IMR-90 (cell line): ENCODE measurements at regions not wholly inside any gene's neighbourhood (a gene's known extent, or its start where the extent isn't known, plus 50 kb on each side); places are given as distances from the start of the nearest gene placed in this dataset.

Source experiments
- ATAC-seq: fragments of 200-7000 bp; cut with Tn5 transposase; 2 replicates; pipeline ENCODE4 v1.9.1; 2020; ENCODE audit warnings: low read depth, mild to moderate bottlenecking, moderate library complexity
- BruUV-seq: library from RNA; stranded (reverse); fragments of 400-500 nt; replicated peaks from 2 replicates; lab custom pipeline; 2021; lab: Mats Ljungman, UMichigan
- CTCF ChIA-PET: fragments of 300-600 bp; formaldehyde crosslinking; extraction: SDS; loops from one replicate; lab custom pipeline; 2021; ENCODE audit warnings: antibody characterized with exemption; lab: Yijun Ruan, JAX
- POLR2A ChIA-PET: fragments of 300-600 bp; sonication (Branson Sonifier 250); formaldehyde crosslinking; loops from one replicate; lab custom pipeline; 2022; ENCODE audit warnings: antibody characterized with exemption; ENCODE audit not compliant: unreplicated experiment; lab: Charles Lee
- DNase-seq: peaks from one replicate; pipeline ENCODE4 v3.0.0; 2013
- H2AFZ ChIP-seq: replicated peaks from 2 replicates; pipeline ENCODE3; 2013; ENCODE audit warnings: low read length, mild to moderate bottlenecking; ENCODE audit not compliant: poor library complexity
- H2AK5ac ChIP-seq: 2 replicates; pipeline ENCODE4 v1.6.1; 2013; ENCODE audit warnings: low read depth, low read length, inconsistent platforms
- H2AK9ac ChIP-seq: replicated peaks from 2 replicates; pipeline ENCODE3; 2013; ENCODE audit warnings: mild to moderate bottlenecking, low read depth, low read length, moderate library complexity; ENCODE audit not compliant: poor library complexity
- H2BK120ac ChIP-seq: 2 replicates; pipeline ENCODE4 v1.6.1; 2013; ENCODE audit warnings: low read depth, low read length, inconsistent platforms
- H2BK15ac ChIP-seq: 3 replicates; pipeline ENCODE4 v1.6.1; 2013; ENCODE audit warnings: low read depth, low read length, inconsistent platforms
- H2BK20ac ChIP-seq: 2 replicates; pipeline ENCODE4 v1.6.1; 2013; ENCODE audit warnings: low read depth, mild to moderate bottlenecking, inconsistent platforms, low read length, moderate library complexity
- H2BK5ac ChIP-seq: 2 replicates; pipeline ENCODE4 v1.6.1; 2013; ENCODE audit warnings: mild to moderate bottlenecking, low read depth, low read length, inconsistent platforms; ENCODE audit not compliant: poor library complexity, severe bottlenecking
- H3K14ac ChIP-seq: replicated peaks from 2 replicates; pipeline ENCODE4 v1.6.1; 2013; ENCODE audit warnings: low read depth, low read length, inconsistent platforms
- H3K18ac ChIP-seq: 2 replicates; pipeline ENCODE4 v1.6.1; 2013; ENCODE audit warnings: low read depth, low read length, control low read depth
- H3K23ac ChIP-seq: 2 replicates; pipeline ENCODE4 v1.6.1; 2013; ENCODE audit warnings: low read depth, low read length, inconsistent platforms
- H3K27ac ChIP-seq: 2 replicates; pipeline ENCODE4 v1.5.1; 2013; ENCODE audit warnings: mild to moderate bottlenecking, control low read depth, low read length; ENCODE audit not compliant: insufficient read depth
- H3K27me3 ChIP-seq: 2 replicates; pipeline ENCODE4 v1.6.1; 2013; ENCODE audit warnings: low read length; ENCODE audit not compliant: control insufficient read depth, insufficient read depth
- H3K36me3 ChIP-seq: 2 replicates; pipeline ENCODE4 v1.6.1; 2013; ENCODE audit warnings: low read length, mixed read lengths; ENCODE audit not compliant: control insufficient read depth, insufficient read depth
- H3K4ac ChIP-seq: 2 replicates; pipeline ENCODE4 v1.6.1; 2013; ENCODE audit warnings: low read depth, low read length, inconsistent platforms
- H3K4me1 ChIP-seq: 2 replicates; pipeline ENCODE4 v1.6.1; 2013; ENCODE audit warnings: low read length, mixed read lengths; ENCODE audit not compliant: control insufficient read depth, insufficient read depth
- H3K4me2 ChIP-seq: 2 replicates; pipeline ENCODE4 v1.6.1; 2013; ENCODE audit warnings: low read depth, mild to moderate bottlenecking, control low read depth, low read length, moderate library complexity
- H3K4me3 ChIP-seq: 2 replicates; pipeline ENCODE4 v1.5.1; 2013; ENCODE audit warnings: low read depth, mild to moderate bottlenecking, control low read depth, low read length, moderate library complexity; ENCODE audit not compliant: insufficient read depth
- H3K56ac ChIP-seq: 2 replicates; pipeline ENCODE4 v1.6.1; 2013; ENCODE audit warnings: low read length, inconsistent platforms; ENCODE audit not compliant: insufficient read depth; ENCODE audit errors: extremely low read depth
- H3K79me1 ChIP-seq, 2 experiments: 2 replicates each; pipeline ENCODE4 v1.6.1; 2013; ENCODE audit warnings: low read length in 2 of 2, inconsistent platforms in 1 of 2, low read depth in 1 of 2
- H3K9ac ChIP-seq: 2 replicates; pipeline ENCODE4 v1.6.1; 2013; ENCODE audit warnings: low read depth, low read length, control low read depth
- H3K9me1 ChIP-seq: 2 replicates; pipeline ENCODE4 v1.6.1; 2013; ENCODE audit warnings: low read length, inconsistent platforms; ENCODE audit not compliant: insufficient read depth
- H3K9me3 ChIP-seq: 2 replicates; pipeline ENCODE4 v1.6.1; 2013; ENCODE audit warnings: low read length; ENCODE audit not compliant: control insufficient read depth, insufficient read depth
- H4K20me1 ChIP-seq: 2 replicates; pipeline ENCODE4 v1.6.1; 2013; ENCODE audit warnings: low read length, inconsistent platforms; ENCODE audit not compliant: insufficient read depth
- H4K5ac ChIP-seq: 2 replicates; pipeline ENCODE4 v1.6.1; 2013; ENCODE audit warnings: mild to moderate bottlenecking, low read depth, low read length, control low read depth
- H4K8ac ChIP-seq, 2 experiments: 2 replicates each; pipeline ENCODE4 v1.6.1; 2013; ENCODE audit warnings: low read depth in 2 of 2, low read length in 2 of 2, control low read depth in 1 of 2, inconsistent platforms in 1 of 2
- H4K91ac ChIP-seq: 2 replicates; pipeline ENCODE4 v1.6.1; 2013; ENCODE audit warnings: low read depth, low read length, inconsistent platforms; ENCODE audit not compliant: insufficient read depth
- ELK1 ChIP-seq: fragments of 150-350 bp; IDR thresholded peaks from 2 replicates; pipeline ENCODE4 v1.6.1; 2016; ENCODE audit warnings: low read depth, mild to moderate bottlenecking, low read length, moderate library complexity, borderline replicate concordance
- MAFK ChIP-seq: IDR thresholded peaks from 2 replicates; pipeline ENCODE4 v1.6.1; 2012; ENCODE audit warnings: low read depth, low read length, improper control_type of control experiment
- POLR2A ChIP-seq: IDR thresholded peaks from 2 replicates; pipeline ENCODE4 v1.6.1; 2012; ENCODE audit warnings: mild to moderate bottlenecking, low read depth, low read length
- RCOR1 ChIP-seq: IDR thresholded peaks from 2 replicates; pipeline ENCODE4 v1.6.1; 2012; ENCODE audit warnings: mild to moderate bottlenecking, low read length, improper control_type of control experiment; ENCODE audit not compliant: insufficient replicate concordance
- SMC3 ChIP-seq: fragments of 150-350 bp; IDR thresholded peaks from 2 replicates; pipeline ENCODE4 v1.6.1; 2016; ENCODE audit warnings: low read depth, mild to moderate bottlenecking, antibody characterized with exemption, low read length, moderate library complexity
- WGBS, 2 experiments: methylation state at CpG; one replicate each; pipeline versions ENCODE4 v1.1.5 to v1.1.7; 2013; ENCODE audit warnings: missing lambda C conversion rate in 2 of 2; ENCODE audit not compliant: insufficient read length in 1 of 2; ENCODE audit errors: extremely low coverage in 2 of 2; 5-methylcytosine and 5-hydroxymethylcytosine counted together
- dilution Hi-C: fragments of 300-500 bp; cut with HindIII; formaldehyde crosslinking; loops from one replicate; pipeline ENCODE4 v1.14.3; 2018; ENCODE audit warnings: low sequenced_read_pairs; ENCODE audit not compliant: unreplicated experiment
- in situ Hi-C: fragments of 300-500 bp; cut with MboI; formaldehyde crosslinking; loops from 3 replicates; pipeline ENCODE4 v1.14.3; 2019; ENCODE audit warnings: low sequenced_read_pairs, inconsistent platforms, mixed read lengths
- intact Hi-C: fragments of 100-400 bp; cut with micrococcal nuclease; formaldehyde crosslinking; loops from 2 replicates; pipeline ENCODE4 v1.10.0; 2022

- dilution Hi-C loops, result no loop called here
- ChIA-PET POLR2A (no interaction called here), CTCF (no interaction called here)
- H3K4me2 ChIP-seq, result no peak overlapping the region
- no TSS peak for BruUV-seq
- H4K8ac ChIP-seq, result no peak overlapping the region
- no peak overlapping the region for H3K18ac ChIP-seq
- no peak overlapping the region for H3K56ac ChIP-seq
- no peaks in the 10 kb centered on the region for H3K27me3 ChIP-seq
- no peak overlapping the region for H4K91ac ChIP-seq
- no peak overlapping the region for H3K27ac ChIP-seq
- no peak overlapping the region for H2BK5ac ChIP-seq
- no peak overlapping the region for H2BK120ac ChIP-seq
- no peaks in the 10 kb centered on the region for H4K20me1 ChIP-seq
- WGBS, 2 experiments, result no CpG with 5 or more reads among the region's 12 CpGs
- H3K9me1 ChIP-seq, result no peaks in the 10 kb centered on the region
- no peak overlapping the region for H2AK9ac ChIP-seq
- TF ChIP-seq RCOR1 (no peak), MAFK (no peak), ELK1 (no peak), POLR2A (no peak), SMC3 (no peak)
- no peaks in the 10 kb centered on the region for H3K4me1 ChIP-seq
- no peak overlapping the region for H3K4ac ChIP-seq
- no peak overlapping the region for H2AFZ ChIP-seq
- H3K79me1 ChIP-seq, result no peaks in the 10 kb centered on the region
- no peak overlapping the region for H3K23ac ChIP-seq
- H3K9me3 ChIP-seq, result peaks cover 47% of the 10 kb centered on the region
- no peak overlapping the region for H3K14ac ChIP-seq
- in situ Hi-C loops, result no loop called here
- H4K5ac ChIP-seq, result no peak overlapping the region
- no peak overlapping the region for H2BK15ac ChIP-seq
- H2AK5ac ChIP-seq, result no peak overlapping the region
- DNase-seq, result no peak
- H3K9ac ChIP-seq, result no peak overlapping the region
- no peak for ATAC-seq
- H3K4me3 ChIP-seq, result no peak overlapping the region
- no peak overlapping the region for H2BK20ac ChIP-seq
- H3K36me3 ChIP-seq, result no peaks in the 10 kb centered on the region
- intact Hi-C loops, result no loop called here
These were observed 216.9 kb upstream of the PPP2R2D start for GRCh38 chr10:131683941-131684340.
